Mesendoderm (in vitro differentiated cells): ENCODE measurements at regions not wholly inside any gene's neighbourhood (a gene's known extent, or its start where the extent isn't known, plus 50 kb on each side); places are given as distances from the start of the nearest gene placed in this dataset.

ENCODE experiments used
- DNase-seq: peaks from one replicate; pipeline ENCODE4 v3.0.0; 2013
- H2AK5ac ChIP-seq: 2 replicates; pipeline ENCODE4 v1.6.1; 2013; ENCODE audit warnings: low read length, inconsistent platforms
- H2BK120ac ChIP-seq: 2 replicates; pipeline ENCODE4 v1.6.1; 2013; ENCODE audit warnings: low read depth, mild to moderate bottlenecking, low read length, moderate library complexity, mixed read lengths
- H2BK15ac ChIP-seq: replicated peaks from 2 replicates; pipeline ENCODE4 v1.6.1; 2013; ENCODE audit warnings: low read depth, mild to moderate bottlenecking, moderate library complexity
- H2BK5ac ChIP-seq: 2 replicates; pipeline ENCODE4 v1.6.1; 2013; ENCODE audit warnings: low read length, inconsistent platforms
- H3K18ac ChIP-seq: 2 replicates; pipeline ENCODE4 v1.6.1; 2013; ENCODE audit warnings: mild to moderate bottlenecking, low read length, mixed read lengths
- H3K23ac ChIP-seq: one replicate; pipeline ENCODE4 v1.6.1; 2013; ENCODE audit warnings: low read length
- H3K27ac ChIP-seq: 2 replicates; pipeline ENCODE4 v1.5.1; 2013; ENCODE audit warnings: low read depth, mild to moderate bottlenecking, inconsistent platforms, low read length, moderate library complexity
- H3K27me3 ChIP-seq: 2 replicates; pipeline ENCODE4 v1.6.1; 2013; ENCODE audit warnings: low read length, control low read depth, mild to moderate bottlenecking, inconsistent platforms; ENCODE audit not compliant: insufficient read depth, poor library complexity
- H3K36me3 ChIP-seq: 2 replicates; pipeline ENCODE4 v1.6.1; 2013; ENCODE audit warnings: low read length, inconsistent platforms; ENCODE audit not compliant: control insufficient read depth, insufficient read depth
- H3K4ac ChIP-seq: one replicate; pipeline ENCODE4 v1.6.1; 2013; ENCODE audit warnings: low read depth, mild to moderate bottlenecking, low read length, moderate library complexity
- H3K4me1 ChIP-seq: 2 replicates; pipeline ENCODE4 v1.6.1; 2013; ENCODE audit warnings: low read depth, low read length, inconsistent platforms; ENCODE audit not compliant: control insufficient read depth
- H3K4me2 ChIP-seq: 2 replicates; pipeline ENCODE4 v1.6.1; 2013; ENCODE audit warnings: low read length
- H3K4me3 ChIP-seq: 2 replicates; pipeline ENCODE4 v1.5.1; 2013; ENCODE audit warnings: mild to moderate bottlenecking, low read length
- H3K56ac ChIP-seq: one replicate; pipeline ENCODE4 v1.6.1; 2013; ENCODE audit warnings: low read length
- H3K79me1 ChIP-seq: 2 replicates; pipeline ENCODE4 v1.6.1; 2013; ENCODE audit warnings: low read length, inconsistent platforms
- H3K79me2 ChIP-seq: 2 replicates; pipeline ENCODE4 v1.6.1; 2013; ENCODE audit warnings: mild to moderate bottlenecking, low read length; ENCODE audit not compliant: control insufficient read depth, insufficient read depth
- H3K9ac ChIP-seq: 2 replicates; pipeline ENCODE4 v1.6.1; 2013; ENCODE audit warnings: low read length, inconsistent platforms
- H4K5ac ChIP-seq: one replicate; pipeline ENCODE4 v1.6.1; 2013; ENCODE audit warnings: low read length
- H4K8ac ChIP-seq: one replicate; pipeline ENCODE4 v1.6.1; 2013; ENCODE audit warnings: low read depth, mild to moderate bottlenecking, control low read depth, low read length, moderate library complexity
- WGBS: extraction: QIAGEN DNeasy Blood & Tissue Kit; methylation state at CpG from one replicate; pipeline ENCODE4 v1.1.7; 2013; ENCODE audit warnings: low lambda C conversion rate, missing lambda C conversion rate; ENCODE audit not compliant: insufficient coverage; ENCODE audit errors: extremely low coverage; 5-methylcytosine and 5-hydroxymethylcytosine counted together

- Histone ChIP-seq H3K4me1 (no peaks in the 10 kb centered on the region), H2AK5ac (no peak overlapping the region), H3K56ac (no peak overlapping the region), H3K4me3 (no peak overlapping the region), H3K9ac (no peak overlapping the region), H3K27ac (no peak overlapping the region), H3K79me1 (no peaks in the 10 kb centered on the region), H3K79me2 (no peaks in the 10 kb centered on the region), H2BK5ac (no peak overlapping the region), H3K4ac (no peak overlapping the region), H3K36me3 (no peaks in the 10 kb centered on the region), H4K5ac (no peak overlapping the region), H3K23ac (no peak overlapping the region), H2BK120ac (no peak overlapping the region), H2BK15ac (no peak overlapping the region), H3K18ac (no peak overlapping the region), H4K8ac (no peak overlapping the region), H3K27me3 (no peaks in the 10 kb centered on the region), H3K4me2 (no peak overlapping the region)
- no peak for DNase-seq
- no CpG with 5 or more reads among the region's 20 CpGs for WGBS
These were observed 117.4 kb upstream of the PFKP start for GRCh38 chr10:2949948-2950354.

DNA sequence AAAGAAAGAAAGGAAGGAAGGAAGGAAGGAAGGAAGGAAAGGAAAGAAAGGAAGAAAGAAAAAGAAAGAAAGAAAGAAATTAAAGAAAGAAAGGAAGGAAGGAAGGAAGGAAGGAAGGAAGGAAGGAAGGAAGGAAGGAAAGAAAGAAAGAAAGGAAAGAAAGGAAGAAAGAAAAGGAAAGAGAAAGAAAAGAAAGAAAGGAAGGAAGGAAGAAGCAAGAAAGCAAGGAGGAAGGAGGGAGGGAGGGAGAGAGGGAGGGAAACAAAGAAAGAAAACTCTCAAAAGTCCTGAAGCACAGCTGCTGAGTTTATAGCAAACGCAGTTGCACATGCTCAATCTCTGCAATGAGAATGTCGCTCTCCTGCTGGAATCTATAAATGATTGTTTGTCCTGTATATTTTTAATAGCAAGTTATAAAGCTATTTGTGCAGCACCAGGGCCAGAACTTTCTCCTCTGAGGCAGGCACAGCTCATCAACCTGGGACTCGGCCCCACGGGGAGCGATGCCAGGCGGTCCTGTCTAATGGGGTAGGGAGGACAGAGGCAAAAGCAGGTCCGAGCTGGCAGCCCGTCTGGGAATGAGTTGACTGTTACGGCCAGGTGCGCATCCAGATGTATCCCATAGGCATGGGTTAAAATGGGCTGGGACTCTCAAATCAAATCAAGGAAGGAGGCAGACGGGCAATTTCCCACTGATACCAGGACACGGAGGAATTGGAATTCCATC lies 118.0 kb upstream of the PFKP start:
- H3K36me3 ChIP-seq, result no peaks in the 10 kb centered on the region
- H2BK120ac ChIP-seq, result no peak overlapping the region
- no peaks in the 10 kb centered on the region for H3K27me3 ChIP-seq
- H2BK15ac ChIP-seq, result no peak overlapping the region
- WGBS, result no CpG with 5 or more reads among the region's 12 CpGs
- no peak overlapping the region for H4K8ac ChIP-seq
- no peak overlapping the region for H3K4ac ChIP-seq
- H3K9ac ChIP-seq, result no peak overlapping the region
- no peak overlapping the region for H3K56ac ChIP-seq
- H3K79me2 ChIP-seq, result no peaks in the 10 kb centered on the region
- DNase-seq, result no peak
- no peak overlapping the region for H4K5ac ChIP-seq
- H3K4me3 ChIP-seq, result no peak overlapping the region
- H2BK5ac ChIP-seq, result no peak overlapping the region
- H3K27ac ChIP-seq, result no peak overlapping the region
- no peak overlapping the region for H2AK5ac ChIP-seq
- H3K4me2 ChIP-seq, result no peak overlapping the region
- no peaks in the 10 kb centered on the region for H3K79me1 ChIP-seq
- H3K18ac ChIP-seq, result no peak overlapping the region
- H3K4me1 ChIP-seq, result no peaks in the 10 kb centered on the region
- H3K23ac ChIP-seq, result no peak overlapping the region

GRCh38 chr10:2948127-2948854 lies 119.1 kb upstream of the PFKP start:
- Histone ChIP-seq H2BK120ac (no peak overlapping the region), H3K27ac (no peak overlapping the region), H3K23ac (no peak overlapping the region), H3K27me3 (no peaks in the 10 kb centered on the region), H2BK5ac (no peak overlapping the region), H2AK5ac (no peak overlapping the region), H3K4ac (no peak overlapping the region), H3K9ac (no peak overlapping the region), H3K56ac (no peak overlapping the region), H3K4me3 (no peak overlapping the region), H3K4me2 (no peak overlapping the region), H3K18ac (no peak overlapping the region), H2BK15ac (no peak overlapping the region), H3K36me3 (no peaks in the 10 kb centered on the region), H4K8ac (no peak overlapping the region), H3K79me2 (no peaks in the 10 kb centered on the region), H3K79me1 (no peaks in the 10 kb centered on the region), H4K5ac (no peak overlapping the region), H3K4me1 (no peaks in the 10 kb centered on the region)
- no peak for DNase-seq
- no CpG with 5 or more reads among the region's 1 CpG for WGBS

DNA sequence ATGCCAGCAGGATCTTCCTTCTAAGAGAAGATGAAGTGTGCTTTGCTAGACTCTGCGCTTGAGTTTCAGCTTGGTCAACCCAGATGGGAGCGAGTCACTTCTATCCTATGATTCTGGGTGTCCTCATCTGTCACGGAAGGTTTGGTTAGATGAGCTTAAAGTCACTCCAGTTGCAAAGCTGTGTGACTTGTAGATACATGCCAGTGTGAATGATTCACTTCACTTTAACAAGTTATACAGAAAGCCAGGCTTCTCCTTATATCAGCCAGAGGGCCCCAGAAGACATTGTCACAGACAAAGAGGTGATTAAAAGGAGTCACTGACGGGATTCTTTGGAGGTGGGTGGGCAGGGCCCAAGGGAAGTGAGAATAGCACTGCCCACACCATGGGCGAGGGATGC lies 122.6 kb upstream of the PFKP start:
- no peak overlapping the region for H3K18ac ChIP-seq
- no peaks in the 10 kb centered on the region for H3K79me2 ChIP-seq
- no peak overlapping the region for H3K56ac ChIP-seq
- no peak for DNase-seq
- H2BK15ac ChIP-seq, result no peak overlapping the region
- no peaks in the 10 kb centered on the region for H3K79me1 ChIP-seq
- H3K4me3 ChIP-seq, result no peak overlapping the region
- no peaks in the 10 kb centered on the region for H3K27me3 ChIP-seq
- H3K36me3 ChIP-seq, result no peaks in the 10 kb centered on the region
- no peak overlapping the region for H2BK120ac ChIP-seq
- no peak overlapping the region for H2AK5ac ChIP-seq
- no peak overlapping the region for H3K23ac ChIP-seq
- H3K4me2 ChIP-seq, result no peak overlapping the region
- no CpG with 5 or more reads among the region's 5 CpGs for WGBS
- no peak overlapping the region for H4K5ac ChIP-seq
- H3K4me1 ChIP-seq, result no peaks in the 10 kb centered on the region
- H4K8ac ChIP-seq, result no peak overlapping the region
- H3K4ac ChIP-seq, result no peak overlapping the region
- H2BK5ac ChIP-seq, result no peak overlapping the region
- no peak overlapping the region for H3K27ac ChIP-seq
- no peak overlapping the region for H3K9ac ChIP-seq

DNA sequence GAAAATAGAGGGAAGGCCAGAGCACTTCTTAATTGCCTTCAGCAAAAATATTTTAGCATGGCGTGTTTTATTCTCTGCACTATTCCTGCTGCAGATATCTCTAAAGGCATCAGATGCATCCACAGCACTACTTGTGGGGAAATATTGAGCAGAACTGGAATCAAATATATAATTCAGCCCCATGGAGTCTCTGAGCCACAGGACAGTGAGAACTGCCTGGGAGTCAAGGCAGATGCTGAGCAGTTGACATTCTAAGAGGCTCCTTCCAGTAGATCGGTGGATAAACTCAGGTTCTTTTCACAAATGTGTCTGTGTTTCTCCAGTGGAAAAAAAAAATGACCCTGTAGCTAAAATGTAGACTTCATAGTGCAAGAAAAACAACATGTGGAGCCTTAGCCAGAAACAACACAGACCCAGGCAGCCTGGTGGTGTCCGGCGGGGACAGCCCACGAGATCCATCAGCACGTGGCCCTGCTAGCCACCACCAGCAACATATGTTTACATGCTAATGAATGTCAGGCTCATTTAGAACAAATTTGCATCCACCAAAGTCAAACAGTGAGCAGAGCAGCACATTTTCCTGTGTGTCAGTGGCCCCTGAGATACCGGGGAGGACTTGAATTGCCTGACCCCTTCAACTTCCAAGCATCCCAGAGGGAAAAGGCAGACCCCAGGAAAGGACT lies 123.3 kb upstream of the PFKP start:
- Histone ChIP-seq H3K79me2 (no peaks in the 10 kb centered on the region), H3K27ac (no peak overlapping the region), H4K8ac (no peak overlapping the region), H2AK5ac (no peak overlapping the region), H2BK15ac (no peak overlapping the region), H3K23ac (no peak overlapping the region), H2BK120ac (no peak overlapping the region), H3K9ac (no peak overlapping the region), H3K4ac (no peak overlapping the region), H4K5ac (no peak overlapping the region), H2BK5ac (no peak overlapping the region), H3K4me1 (no peaks in the 10 kb centered on the region), H3K4me3 (no peak overlapping the region), H3K36me3 (no peaks in the 10 kb centered on the region), H3K27me3 (no peaks in the 10 kb centered on the region), H3K18ac (no peak overlapping the region), H3K56ac (no peak overlapping the region), H3K79me1 (no peaks in the 10 kb centered on the region), H3K4me2 (no peak overlapping the region)
- WGBS, result no CpG with 5 or more reads among the region's 7 CpGs
- no peak for DNase-seq
